Kidney (tissue), 13 donors: ENCODE measurements at regions not wholly inside any gene's neighbourhood (a gene's known extent, or its start where the extent isn't known, plus 50 kb on each side); places are given as distances from the start of the nearest gene placed in this dataset.

Experiments used
- DNase-seq, 5 donors: peaks; one replicate each; pipeline ENCODE4 v3.0.0-alpha.2; 2013 to 2020
- FAIRE-seq: peaks from 2 replicates; lab custom pipeline; 2012; peaks lifted over from hg19 to GRCh38; lab: Jason Lieb, UNC
- H3K27ac ChIP-seq, 2 donors: one replicate each; pipeline ENCODE4 v1.7.0; 2013; ENCODE audit warnings: low read depth in 2 of 2, low read length in 2 of 2, inconsistent platforms in 1 of 2
- H3K27me3 ChIP-seq: one replicate; pipeline ENCODE4 v1.7.1; 2013; ENCODE audit warnings: low read length, inconsistent platforms; ENCODE audit not compliant: control insufficient read depth, insufficient read depth
- H3K36me3 ChIP-seq, 3 donors: one replicate each; pipeline versions ENCODE4 v1.7.0 to v1.7.1; 2013; ENCODE audit warnings: low read length in 3 of 3, control low read depth in 1 of 3, inconsistent platforms in 1 of 3; ENCODE audit not compliant: insufficient read depth in 3 of 3, control insufficient read depth in 2 of 3
- H3K4me1 ChIP-seq, 3 donors: one replicate each; pipeline versions ENCODE4 v1.7.0 to v1.7.1; 2013; ENCODE audit warnings: low read length in 3 of 3, inconsistent platforms in 1 of 3, low read depth in 1 of 3; ENCODE audit not compliant: control insufficient read depth in 2 of 3, insufficient read depth in 2 of 3
- H3K4me3 ChIP-seq, 3 donors: one replicate each; pipeline versions ENCODE4 v1.7.0 to v1.8.1; 2013; ENCODE audit warnings: low read length in 3 of 3, control low read depth in 1 of 3, inconsistent platforms in 1 of 3
- H3K9ac ChIP-seq, 3 donors: one replicate each; pipeline versions ENCODE4 v1.7.0 to v1.7.1; 2013; ENCODE audit warnings: low read length in 3 of 3, control low read depth in 1 of 3, inconsistent platforms in 1 of 3
- H3K9me3 ChIP-seq, 3 donors: one replicate each; pipeline versions ENCODE4 v1.7.0 to v1.7.1; 2013; ENCODE audit warnings: low read length in 3 of 3, control low read depth in 1 of 3, inconsistent platforms in 1 of 3; ENCODE audit not compliant: control insufficient read depth in 2 of 3, insufficient read depth in 1 of 3
- CTCF ChIP-seq: IDR thresholded peaks from 3 replicates; pipeline ENCODE4 v1.5.1; 2012; ENCODE audit warnings: mild to moderate bottlenecking, moderate library complexity, borderline replicate concordance; ENCODE audit not compliant: insufficient read depth; ENCODE audit errors: extremely low read depth
- intact Hi-C: fragments of 100-400 bp; cut with DNase I; formaldehyde crosslinking; loops from one replicate; pipeline ENCODE4 v1.11.1; 2022
- donor health status: control.
- donor health status: control.
- donor health status: control.
- donor health status: control.
- donor health status: control.
- donor health status: DM: yes; HTN: yes; CAD: no.
- donor health status: Normal renal cell carcinoma (clear cell type).

DNA sequence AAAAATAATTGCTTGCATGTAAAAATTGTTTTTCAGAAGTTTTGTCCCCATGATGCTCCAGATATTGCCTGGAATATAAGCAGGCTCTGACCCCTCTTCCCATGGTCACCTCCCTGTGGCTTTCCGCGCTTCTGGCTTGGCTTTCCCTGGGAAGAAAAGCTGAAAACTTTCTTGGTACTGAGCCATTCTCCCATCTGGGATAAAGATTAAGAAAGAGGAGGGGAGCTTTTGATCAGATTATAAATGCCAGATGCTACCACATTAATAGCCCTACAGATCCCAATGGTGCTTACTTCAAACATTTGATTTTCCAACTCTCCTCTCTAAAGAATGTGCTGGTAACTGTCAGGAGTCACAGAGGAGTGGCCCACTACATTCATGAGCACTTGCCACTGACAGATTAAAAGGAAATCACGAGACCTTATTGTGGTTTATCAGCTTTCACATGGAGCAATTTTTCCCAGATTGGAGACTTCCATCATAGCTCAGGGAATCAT is 54.4 kb upstream of the GAB1 start:
- Histone ChIP-seq H3K36me3 (no peaks in the 10 kb centered on the region), H3K9me3 (no peaks in the 10 kb centered on the region), H3K9ac (no peak overlapping the region), H3K27ac (no peak overlapping the region), H3K4me1 (no peaks in the 10 kb centered on the region), H3K4me3 (no peak overlapping the region), H3K27me3 (no peaks in the 10 kb centered on the region)
- no peak for TF ChIP-seq CTCF
- DNase-seq (peak in 1 of 5 donors; percentile 34), FAIRE-seq (no peak)
- intact Hi-C loops = no loop called here

- Histone ChIP-seq H3K4me3 (no peak overlapping the region), H3K9me3 (no peaks in the 10 kb centered on the region), H3K27ac (peak overlapping the region in 1 of 2 donors; percentile 23), H3K4me1 (no peaks in the 10 kb centered on the region), H3K9ac (no peak overlapping the region), H3K36me3 (no peaks in the 10 kb centered on the region), H3K27me3 (no peaks in the 10 kb centered on the region)
- no peak for TF ChIP-seq CTCF
- DNase-seq = no peak
- FAIRE-seq = no peak
- intact Hi-C loops = no loop called here
These were observed 50.8 kb upstream of the GAB1 start for GRCh38 chr4:143285696-143286437.

DNA sequence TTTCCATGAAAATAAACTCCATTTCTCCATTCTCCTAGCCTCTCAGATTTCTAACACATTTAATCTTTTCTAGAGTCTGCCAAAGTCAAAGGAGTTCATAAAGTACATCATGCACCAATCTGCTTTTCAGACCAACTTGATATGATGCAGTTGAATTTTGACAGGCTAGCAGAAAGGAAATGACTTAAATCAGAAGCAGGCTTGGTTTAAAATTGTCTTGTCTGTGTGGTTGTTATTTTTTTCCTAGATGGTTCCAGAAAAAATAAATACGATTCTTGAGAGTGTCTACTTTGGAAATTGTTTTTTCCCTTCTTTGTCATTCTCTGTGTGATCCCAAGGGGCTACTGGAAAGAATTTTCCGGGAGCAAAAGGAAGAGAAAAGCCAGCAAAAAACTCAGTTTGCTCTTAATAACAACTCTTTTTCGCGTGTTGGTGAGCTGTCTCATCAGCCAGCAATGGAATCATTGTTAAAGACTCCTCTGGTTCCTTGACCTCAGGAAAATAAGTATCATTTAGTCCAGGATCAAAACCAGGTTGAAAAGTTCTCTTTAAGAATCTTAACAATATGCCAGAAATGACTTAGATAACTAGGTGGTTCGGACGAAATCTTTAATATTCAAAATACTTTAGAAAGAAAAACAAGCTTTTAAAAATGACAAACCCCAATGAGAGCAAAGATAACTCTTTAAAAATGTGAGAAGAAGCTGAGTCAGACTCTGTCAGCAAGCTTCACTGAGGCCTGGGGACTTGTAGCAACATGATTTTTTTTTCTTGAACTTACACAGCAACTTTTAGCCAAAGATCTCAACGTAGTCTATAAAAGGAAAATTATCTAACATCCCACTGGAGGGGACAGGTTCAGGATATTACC is 49.7 kb upstream of the GAB1 start:
- no peak for TF ChIP-seq CTCF
- intact Hi-C loops = no loop called here
- Histone ChIP-seq H3K27ac (peak overlapping the region in 1 of 2 donors; percentile 23), H3K4me1 (no peaks in the 10 kb centered on the region), H3K27me3 (no peaks in the 10 kb centered on the region), H3K9me3 (no peaks in the 10 kb centered on the region), H3K9ac (no peak overlapping the region), H3K4me3 (no peak overlapping the region), H3K36me3 (no peaks in the 10 kb centered on the region)
- peak in 1 of 5 donors; percentile 29 for DNase-seq
- FAIRE-seq = no peak
